B cell (primary cell): ENCODE measurements at regions not wholly inside any gene's neighbourhood (a gene's known extent, or its start where the extent isn't known, plus 50 kb on each side); places are given as distances from the start of the nearest gene placed in this dataset.

ENCODE experiments used
- ATAC-seq: fragments of 200-7000 bp; cut with Tn5 transposase; one replicate; pipeline ENCODE4 v1.10.0; 2021; ENCODE audit warnings: low read depth, mild to moderate bottlenecking, moderate number of reproducible peaks, moderate library complexity
- CTCF ChIA-PET: fragments of 350-600 bp; sonication (Branson Sonifier 250); formaldehyde crosslinking; loops from one replicate; lab custom pipeline; 2021; ENCODE audit warnings: antibody characterized with exemption, inconsistent platforms; lab: Charles Lee
- POLR2A ChIA-PET: fragments of 350-600 bp; sonication (Branson Sonifier 250); formaldehyde crosslinking; loops from one replicate; lab custom pipeline; 2021; ENCODE audit warnings: antibody characterized with exemption; lab: Charles Lee
- DNase-seq: peaks from one replicate; pipeline ENCODE4 v3.0.0; 2013
- H2AFZ ChIP-seq: 2 replicates; pipeline ENCODE4 v1.6.1; 2012; ENCODE audit warnings: mild to moderate bottlenecking, low read depth, low read length; ENCODE audit not compliant: insufficient read depth, poor library complexity, severe bottlenecking
- H3K27ac ChIP-seq, 2 donors: 1 replicate in 1 of 2; 2 replicates in 1 of 2; pipeline ENCODE4 v1.5.1; 2012 to 2013; ENCODE audit warnings: low read length in 2 of 2, mild to moderate bottlenecking in 2 of 2, moderate library complexity in 1 of 2
- H3K27me3 ChIP-seq, 4 experiments: fragments of 200-600 bp in 1 of 4; sonication (generic) in 1 of 4; replicated peaks in 1 of 4; 1 replicate in 2 of 4; 2 replicates in 2 of 4; pipeline versions ENCODE4 v1.6.1 to v1.7.0; 2013 to 2016; ENCODE audit warnings: low read length in 3 of 4, mild to moderate bottlenecking in 2 of 4, mixed read lengths in 1 of 4, moderate library complexity in 1 of 4; ENCODE audit not compliant: insufficient read depth in 4 of 4, control insufficient read depth in 3 of 4; ENCODE audit errors: control extremely low read depth in 1 of 4
- H3K36me3 ChIP-seq, 2 experiments: replicated peaks in 1 of 2; 1 replicate in 1 of 2; 2 replicates in 1 of 2; pipeline versions ENCODE4 v1.6.1 to v1.7.1; 2013; ENCODE audit warnings: low read length in 1 of 2; ENCODE audit not compliant: insufficient read depth in 2 of 2, control insufficient read depth in 1 of 2; ENCODE audit errors: control extremely low read depth in 1 of 2, extremely low read depth in 1 of 2
- H3K4me1 ChIP-seq, 2 donors: fragments of 200-600 bp in 1 of 2; sonication (generic) in 1 of 2; 1 replicate in 1 of 2; 2 replicates in 1 of 2; pipeline versions ENCODE4 v1.5.1 to v1.6.1; 2013 to 2017; ENCODE audit warnings: low read length in 2 of 2; ENCODE audit not compliant: control insufficient read depth in 2 of 2, insufficient read depth in 2 of 2
- H3K4me2 ChIP-seq: replicated peaks from 2 replicates; pipeline ENCODE3; 2012; ENCODE audit warnings: mild to moderate bottlenecking, low read depth, low read length; ENCODE audit not compliant: poor library complexity, severe bottlenecking
- H3K4me3 ChIP-seq, 5 experiments: fragments of 200-600 bp in 1 of 5; sonication (generic) in 1 of 5; 1 replicate in 3 of 5; 2 replicates in 2 of 5; pipeline versions ENCODE4 v1.5.1 to v1.7.0; 2011 to 2016; ENCODE audit warnings: low read length in 4 of 5, mild to moderate bottlenecking in 4 of 5, low read depth in 2 of 5, control low read depth in 1 of 5, moderate library complexity in 1 of 5; ENCODE audit not compliant: insufficient read depth in 1 of 5; ENCODE audit errors: control extremely low read depth in 1 of 5, extremely low read depth in 1 of 5
- H3K79me2 ChIP-seq: fragments of 200-600 bp; sonication (generic); one replicate; pipeline ENCODE4 v1.6.0; 2016; ENCODE audit warnings: low read length; ENCODE audit not compliant: control insufficient read depth, insufficient read depth
- H3K9ac ChIP-seq: fragments of 200-600 bp; sonication (generic); 2 replicates; pipeline ENCODE4 v1.6.1; 2017; ENCODE audit warnings: mild to moderate bottlenecking, low read length, moderate library complexity
- H3K9me3 ChIP-seq, 3 donors: one replicate each; pipeline versions ENCODE4 v1.6.1 to v1.7.1; 2013; ENCODE audit warnings: low read length in 2 of 3; ENCODE audit not compliant: control insufficient read depth in 2 of 3, insufficient read depth in 1 of 3; ENCODE audit errors: control extremely low read depth in 1 of 3
- H4K20me1 ChIP-seq: 2 replicates; pipeline ENCODE4 v1.6.0; 2012; ENCODE audit warnings: mild to moderate bottlenecking, low read length; ENCODE audit not compliant: insufficient read depth, control insufficient read depth, poor library complexity, severe bottlenecking
- H3K27ac Mint-ChIP-seq: one replicate; pipeline ENCODE4 v1.8.0; 2021; ENCODE audit warnings: mixed read lengths
- H3K27me3 Mint-ChIP-seq: one replicate; pipeline ENCODE4 v1.8.0; 2021; ENCODE audit warnings: mixed read lengths
- H3K4me1 Mint-ChIP-seq: one replicate; pipeline ENCODE4 v1.8.0; 2021; ENCODE audit warnings: mixed read lengths
- H3K4me3 Mint-ChIP-seq: one replicate; pipeline ENCODE4 v1.8.0; 2021; ENCODE audit warnings: mixed read lengths
- H3K9me3 Mint-ChIP-seq: one replicate; pipeline ENCODE4 v1.8.0; 2022; ENCODE audit warnings: mixed read lengths; ENCODE audit not compliant: insufficient read depth
- CTCF ChIP-seq: fragments of 200-600 bp; IDR thresholded peaks from one replicate; pipeline ENCODE4 v1.8.0; 2022; ENCODE audit warnings: antibody characterized with exemption, mild to moderate bottlenecking
- EZH2 ChIP-seq: IDR thresholded peaks from 2 replicates; pipeline ENCODE4 v1.6.1; 2012; ENCODE audit warnings: borderline replicate concordance, low read depth, mild to moderate bottlenecking, moderate library complexity, low read length; ENCODE audit not compliant: insufficient read depth, poor library complexity, severe bottlenecking
- whole genome bisulfite sequencing: methylation state at CpG from one replicate; pipeline ENCODE4 v1.1.5; 2013; ENCODE audit warnings: missing lambda C conversion rate; ENCODE audit not compliant: insufficient coverage; 5-methylcytosine and 5-hydroxymethylcytosine counted together
- intact Hi-C: fragments of 100-400 bp; cut with micrococcal nuclease; formaldehyde crosslinking; loops from one replicate; pipeline ENCODE4 v1.10.0; 2022

GRCh38 chr1:229220163-229220846 lies 50.6 kb upstream of the RAB4A start:
- POLR2A ChIA-PET = no interaction called here
- 92% methylated on average over 1 of the region's 1 CpG for WGBS
- Mint-ChIP-seq H3K4me1 (no peaks in the 10 kb centered on the region), H3K4me3 (no peak overlapping the region), H3K27ac (no peak overlapping the region), H3K27me3 (no peaks in the 10 kb centered on the region), H3K9me3 (no peaks in the 10 kb centered on the region)
- Histone ChIP-seq H3K9me3 (no peaks in the 10 kb centered on the region), H3K79me2 (no peaks in the 10 kb centered on the region), H3K9ac (no peak overlapping the region), H3K36me3 (no peaks in the 10 kb centered on the region), H3K4me2 (no peak overlapping the region), H3K4me3 (no peak overlapping the region), H3K27me3 (no peaks in the 10 kb centered on the region), H3K27ac (no peak overlapping the region), H3K4me1 (no peaks in the 10 kb centered on the region), H2AFZ (no peak overlapping the region), H4K20me1 (no peaks in the 10 kb centered on the region)
- TF ChIP-seq CTCF = no peak
- TF ChIP-seq EZH2 = no peak
- CTCF ChIA-PET = no interaction called here
- no peak for ATAC-seq
- intact Hi-C loops = no loop called here
- DNase-seq = no peak

DNA sequence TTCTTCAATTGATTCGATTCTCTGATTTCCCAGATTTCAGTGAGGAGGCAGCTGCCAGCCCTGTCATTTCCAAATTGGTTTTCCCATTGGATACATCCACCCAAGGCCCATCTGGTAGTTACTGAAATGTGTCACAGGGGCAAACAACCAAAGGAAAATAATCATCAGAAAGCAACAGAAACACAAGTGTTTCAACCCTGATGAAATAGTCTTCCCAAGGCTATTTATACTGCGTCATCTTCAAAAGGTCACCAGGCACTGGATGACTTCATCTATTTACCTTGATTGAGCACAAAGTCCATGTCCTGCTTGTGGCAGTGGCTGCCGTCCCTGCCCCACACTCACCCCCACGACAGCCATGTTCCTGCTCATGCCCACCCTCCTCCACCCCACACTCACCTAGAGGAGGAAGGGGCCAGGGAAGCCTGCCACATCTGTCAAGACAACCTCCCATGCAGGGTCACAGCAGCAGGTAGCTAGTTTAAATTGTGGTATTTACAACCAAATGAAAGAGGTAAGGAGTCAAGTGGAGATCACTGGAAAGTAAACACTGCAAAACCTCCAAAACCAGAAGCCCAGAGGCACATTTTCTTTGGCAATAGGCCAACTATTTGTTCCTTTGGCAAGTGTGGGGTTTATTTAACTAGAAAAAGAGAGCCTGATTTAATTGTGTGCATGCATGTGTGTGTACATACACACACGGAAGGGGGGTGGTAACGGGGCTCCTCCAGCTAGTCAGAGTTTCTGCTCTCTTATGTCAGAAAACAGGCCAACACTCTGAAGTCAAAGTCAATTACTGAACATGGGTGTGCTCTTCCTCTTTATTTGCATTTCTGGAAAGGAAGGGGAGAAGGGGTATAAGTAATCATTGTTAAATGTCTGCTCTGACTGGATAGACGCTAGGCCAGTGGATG lies 49.5 kb upstream of the RAB4A start:
- Histone ChIP-seq H3K27ac (no peak overlapping the region), H3K4me3 (no peak overlapping the region), H3K27me3 (no peaks in the 10 kb centered on the region), H4K20me1 (no peaks in the 10 kb centered on the region), H3K9ac (no peak overlapping the region), H3K36me3 (no peaks in the 10 kb centered on the region), H3K4me1 (no peaks in the 10 kb centered on the region), H3K9me3 (no peaks in the 10 kb centered on the region), H3K4me2 (no peak overlapping the region), H2AFZ (no peak overlapping the region), H3K79me2 (no peaks in the 10 kb centered on the region)
- no peak overlapping the region for H3K27ac Mint-ChIP-seq
- DNase-seq = no peak
- intact Hi-C loops = no loop called here
- H3K27me3 Mint-ChIP-seq = no peaks in the 10 kb centered on the region
- no peaks in the 10 kb centered on the region for H3K4me1 Mint-ChIP-seq
- no peak overlapping the region for H3K4me3 Mint-ChIP-seq
- WGBS = 98% methylated on average over 4 of the region's 7 CpGs
- POLR2A ChIA-PET = no interaction called here
- no peak for ATAC-seq
- H3K9me3 Mint-ChIP-seq = no peaks in the 10 kb centered on the region
- TF ChIP-seq EZH2 (no peak), CTCF (no peak)
- CTCF ChIA-PET = no interaction called here
